ENCODE measurements at regions not wholly inside any gene's neighbourhood (a gene's known extent, or its start where the extent isn't known, plus 50 kb on each side); places are given as distances from the start of the nearest gene placed in this dataset.

GRCh38 chr6:104459543-104459942, 400.2 kb downstream of the HACE1 start:
- TF ChIP-seq CTCF (IDR thresholded peaks at IDR 0.05) (no peak), POLR2A (IDR thresholded peaks at IDR 0.05) (no peak)
